ENCODE measurements at regions not wholly inside any gene's neighbourhood (a gene's known extent, or its start where the extent isn't known, plus 50 kb on each side); places are given as distances from the start of the nearest gene placed in this dataset.
"Not testable (repeated sequence)": the region's sequence is repeated elsewhere in the genome, so short reads cannot be mapped to it uniquely, and the experiment has no call there.

DNA sequence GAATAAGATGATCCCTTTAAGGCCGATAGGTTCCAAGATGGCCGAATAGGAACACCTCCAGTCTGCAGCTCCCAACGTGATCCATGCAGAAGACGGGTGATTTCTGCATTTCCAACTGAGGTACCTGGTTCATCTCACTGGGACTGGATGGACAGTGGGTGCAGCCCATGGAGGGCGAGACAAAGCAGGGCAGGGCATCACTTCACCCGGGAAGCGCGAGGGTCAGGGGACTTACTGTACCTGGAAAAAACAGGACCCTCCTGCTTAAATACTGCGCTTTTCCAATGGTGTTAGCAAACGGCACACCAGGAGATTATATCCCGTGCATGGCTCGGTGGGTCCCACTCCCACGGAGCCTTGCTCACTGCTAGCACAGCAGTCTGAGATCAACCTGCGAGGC is 163.2 kb upstream of the SMARCAD1 start:
- TF ChIP-seq RAD21 (conservative IDR thresholded peaks at IDR 0.05); TAF1 (IDR thresholded peaks at IDR 0.05; ENCODE audit: low read depth): not testable (repeated sequence)
- TF ChIP-seq, protein P1, sequence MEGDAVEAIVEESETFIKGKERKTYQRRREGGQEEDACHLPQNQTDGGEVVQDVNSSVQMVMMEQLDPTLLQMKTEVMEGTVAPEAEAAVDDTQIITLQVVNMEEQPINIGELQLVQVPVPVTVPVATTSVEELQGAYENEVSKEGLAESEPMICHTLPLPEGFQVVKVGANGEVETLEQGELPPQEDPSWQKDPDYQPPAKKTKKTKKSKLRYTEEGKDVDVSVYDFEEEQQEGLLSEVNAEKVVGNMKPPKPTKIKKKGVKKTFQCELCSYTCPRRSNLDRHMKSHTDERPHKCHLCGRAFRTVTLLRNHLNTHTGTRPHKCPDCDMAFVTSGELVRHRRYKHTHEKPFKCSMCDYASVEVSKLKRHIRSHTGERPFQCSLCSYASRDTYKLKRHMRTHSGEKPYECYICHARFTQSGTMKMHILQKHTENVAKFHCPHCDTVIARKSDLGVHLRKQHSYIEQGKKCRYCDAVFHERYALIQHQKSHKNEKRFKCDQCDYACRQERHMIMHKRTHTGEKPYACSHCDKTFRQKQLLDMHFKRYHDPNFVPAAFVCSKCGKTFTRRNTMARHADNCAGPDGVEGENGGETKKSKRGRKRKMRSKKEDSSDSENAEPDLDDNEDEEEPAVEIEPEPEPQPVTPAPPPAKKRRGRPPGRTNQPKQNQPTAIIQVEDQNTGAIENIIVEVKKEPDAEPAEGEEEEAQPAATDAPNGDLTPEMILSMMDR (IDR thresholded peaks at IDR 0.05; ENCODE audit: poor library complexity, severe bottlenecking), result not testable (repeated sequence)

Measured in neural cell (in vitro differentiated cells).